ENCODE measurements at regions not wholly inside any gene's neighbourhood (a gene's known extent, or its start where the extent isn't known, plus 50 kb on each side); places are given as distances from the start of the nearest gene placed in this dataset.

- intact Hi-C loops (cut with DNase I), result loop anchor here (5.0 kb wide), 5 partner anchors 33 to 168 kb away; no protein-coding TSS in a partner anchor
- no peaks in the 10 kb centered on the region for H3K36me3 ChIP-seq
- no peak for DNase-seq (ENCODE audit: low spot score in 2 of 2)
- no peaks in the 10 kb centered on the region for H3K9me3 ChIP-seq
- peak overlapping the region; percentile 31 to 70 for H3K27ac ChIP-seq
- H3K4me1 ChIP-seq, result peaks cover 2 to 11% of the 10 kb centered on the region in 2 donors
- no peak for TF ChIP-seq CTCF (IDR thresholded peaks at IDR 0.05)
- no peaks in the 10 kb centered on the region for H3K27me3 ChIP-seq
- no peak overlapping the region for H3K4me3 ChIP-seq
These were observed 105.8 kb upstream of the COL5A2 start for GRCh38 chr2:189285349-189285748.

- intact Hi-C loops (cut with DNase I), result loop anchor here (2.0 to 5.0 kb wide), 6 partner anchors 34 to 169 kb away; partner anchors contain the start of gene COL5A2
- H3K27ac ChIP-seq, result peak overlapping the region; percentile 31 to 70
These were observed 106.5 kb upstream of the COL5A2 start for GRCh38 chr2:189285962-189286645.

GRCh38 chr2:189287363-189287762, 107.8 kb upstream of the COL5A2 start:
- Histone ChIP-seq H3K36me3 (no peaks in the 10 kb centered on the region), H3K9me3 (no peaks in the 10 kb centered on the region), H3K27ac (peak overlapping the region in 1 of 2 donors; percentile 35), H3K27me3 (no peaks in the 10 kb centered on the region), H3K4me1 (peaks cover 2 to 11% of the 10 kb centered on the region in 2 donors), H3K4me3 (no peak overlapping the region)
- intact Hi-C loops (cut with DNase I), result loop anchor here (2.0 to 5.0 kb wide), 6 partner anchors 35 to 170 kb away; partner anchors contain the start of gene COL5A2
- TF ChIP-seq CTCF (IDR thresholded peaks at IDR 0.05), result no peak
- DNase-seq (ENCODE audit: low spot score in 2 of 2), result no peak

More at GRCh38 chr2:189285962-189286645, 106.5 kb upstream of the COL5A2 start:
- TF ChIP-seq CTCF (IDR thresholded peaks at IDR 0.05), result no peak
- Histone ChIP-seq H3K9me3 (no peaks in the 10 kb centered on the region), H3K27me3 (no peaks in the 10 kb centered on the region), H3K36me3 (no peaks in the 10 kb centered on the region), H3K4me1 (peaks cover 2 to 11% of the 10 kb centered on the region in 2 donors), H3K4me3 (no peak overlapping the region)
- DNase-seq (ENCODE audit: low spot score in 2 of 2), result peak in 1 of 2 donors; percentile 63

GRCh38 chr2:189287982-189288521, 108.5 kb upstream of the COL5A2 start:
- Histone ChIP-seq H3K27ac (no peak overlapping the region), H3K36me3 (no peaks in the 10 kb centered on the region), H3K4me3 (no peak overlapping the region), H3K4me1 (peaks cover 2 to 11% of the 10 kb centered on the region in 2 donors), H3K27me3 (no peaks in the 10 kb centered on the region), H3K9me3 (no peaks in the 10 kb centered on the region)
- TF ChIP-seq CTCF (IDR thresholded peaks at IDR 0.05), result peak; percentile 29 to 66 (median 52)
- intact Hi-C loops (cut with DNase I), result loop anchor here (1.0 to 5.0 kb wide), 7 partner anchors 36 to 194 kb away; partner anchors contain the start of gene COL5A2
- no peak for DNase-seq (ENCODE audit: low spot score in 2 of 2)

GRCh38 chr2:189291460-189291859, 111.9 kb upstream of the COL5A2 start:
- H3K4me3 ChIP-seq, result no peak overlapping the region
- H3K27me3 ChIP-seq, result no peaks in the 10 kb centered on the region
- H3K4me1 ChIP-seq, result peaks cover 0 to 13% of the 10 kb centered on the region in 2 donors
- H3K36me3 ChIP-seq, result no peaks in the 10 kb centered on the region
- no peak overlapping the region for H3K27ac ChIP-seq
- DNase-seq (ENCODE audit: low spot score in 2 of 2), result no peak
- no peaks in the 10 kb centered on the region for H3K9me3 ChIP-seq
- TF ChIP-seq CTCF (IDR thresholded peaks at IDR 0.05), result no peak
- intact Hi-C loops (cut with DNase I), result no loop called here
